GM13977 (cell line): ENCODE measurements at regions not wholly inside any gene's neighbourhood (a gene's known extent, or its start where the extent isn't known, plus 50 kb on each side); places are given as distances from the start of the nearest gene placed in this dataset.

Experiments
- DNase-seq: peaks from one replicate; pipeline ENCODE4 v3.0.0; 2012; ENCODE audit warnings: low spot score
- in situ Hi-C: fragments of 300-500 bp; cut with MboI; formaldehyde crosslinking; loops from one replicate; pipeline ENCODE4 v1.12.0; 2022; ENCODE audit warnings: low sequenced_read_pairs, low pct_unique_long_range_greater_than_20kb, mixed read lengths, inconsistent platforms; ENCODE audit not compliant: unreplicated experiment
- TF ChIP-seq, protein P1 (sequence below): IDR thresholded peaks from 2 replicates; pipeline ENCODE4 v1.5.1; 2012; ENCODE audit warnings: mild to moderate bottlenecking, control low read depth; ENCODE audit not compliant: insufficient read depth; ENCODE audit errors: extremely low read depth, missing control alignments

GRCh38 chr13:85441364-85441763, 357.9 kb downstream of the SLITRK6 start:
- TF ChIP-seq, protein P1, sequence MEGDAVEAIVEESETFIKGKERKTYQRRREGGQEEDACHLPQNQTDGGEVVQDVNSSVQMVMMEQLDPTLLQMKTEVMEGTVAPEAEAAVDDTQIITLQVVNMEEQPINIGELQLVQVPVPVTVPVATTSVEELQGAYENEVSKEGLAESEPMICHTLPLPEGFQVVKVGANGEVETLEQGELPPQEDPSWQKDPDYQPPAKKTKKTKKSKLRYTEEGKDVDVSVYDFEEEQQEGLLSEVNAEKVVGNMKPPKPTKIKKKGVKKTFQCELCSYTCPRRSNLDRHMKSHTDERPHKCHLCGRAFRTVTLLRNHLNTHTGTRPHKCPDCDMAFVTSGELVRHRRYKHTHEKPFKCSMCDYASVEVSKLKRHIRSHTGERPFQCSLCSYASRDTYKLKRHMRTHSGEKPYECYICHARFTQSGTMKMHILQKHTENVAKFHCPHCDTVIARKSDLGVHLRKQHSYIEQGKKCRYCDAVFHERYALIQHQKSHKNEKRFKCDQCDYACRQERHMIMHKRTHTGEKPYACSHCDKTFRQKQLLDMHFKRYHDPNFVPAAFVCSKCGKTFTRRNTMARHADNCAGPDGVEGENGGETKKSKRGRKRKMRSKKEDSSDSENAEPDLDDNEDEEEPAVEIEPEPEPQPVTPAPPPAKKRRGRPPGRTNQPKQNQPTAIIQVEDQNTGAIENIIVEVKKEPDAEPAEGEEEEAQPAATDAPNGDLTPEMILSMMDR = no peak
- in situ Hi-C loops = no loop called here
- DNase-seq = no peak

GRCh38 chr13:85436029-85436428, 363.2 kb downstream of the SLITRK6 start:
- TF ChIP-seq, protein P1 = no peak
- in situ Hi-C loops = no loop called here
- DNase-seq = no peak

DNA sequence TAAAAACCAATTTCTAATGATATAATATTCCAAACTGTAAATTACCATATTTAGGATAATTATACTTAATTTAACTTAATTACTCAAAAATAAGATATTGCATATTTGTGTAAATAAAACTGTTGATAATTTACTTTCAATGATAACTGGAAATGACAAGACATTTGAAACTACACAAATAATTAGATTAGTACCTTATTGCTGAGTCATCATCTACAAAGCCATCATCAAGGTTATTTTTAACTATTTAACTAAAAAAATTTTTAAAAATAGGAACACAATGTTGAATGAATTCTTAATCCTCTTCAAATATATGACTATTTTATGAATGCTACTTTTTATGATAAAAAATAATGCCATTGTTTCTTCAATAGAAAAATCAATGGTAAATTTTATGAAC, 364.3 kb downstream of the SLITRK6 start:
- TF ChIP-seq, protein P1 = no peak
- no peak for DNase-seq
- in situ Hi-C loops = no loop called here

- TF ChIP-seq, protein P1 = no peak
- DNase-seq = no peak
- in situ Hi-C loops = no loop called here
Observed at GRCh38 chr13:85432881-85433280, 366.3 kb downstream of the SLITRK6 start.

DNA sequence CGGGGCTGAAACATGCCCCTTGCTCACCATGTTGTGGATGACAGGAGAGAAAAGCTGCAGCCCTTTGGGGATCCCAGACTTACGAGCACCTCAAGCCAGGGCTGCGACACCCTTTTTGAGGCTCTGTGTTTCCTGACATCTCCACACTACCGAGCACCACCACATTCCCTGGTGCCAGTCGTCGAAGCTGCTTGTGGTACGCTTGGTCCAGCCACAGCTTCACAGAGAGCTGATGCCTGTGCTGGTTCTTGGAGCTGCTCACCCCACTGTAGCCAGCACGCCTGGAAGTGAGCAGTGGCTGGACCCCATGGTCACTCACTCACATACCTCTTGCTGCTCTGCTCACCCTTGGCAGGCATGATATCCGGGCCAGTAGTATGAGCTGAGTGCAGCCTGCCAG, 367.5 kb downstream of the SLITRK6 start:
- in situ Hi-C loops = no loop called here
- no peak for DNase-seq
- TF ChIP-seq, protein P1 = no peak

- TF ChIP-seq, protein P1 = no peak
- no peak for DNase-seq
- in situ Hi-C loops = no loop called here
Observed at GRCh38 chr13:85430216-85430794, 368.9 kb downstream of the SLITRK6 start.
